SK-N-SH (cell line): ENCODE measurements at regions not wholly inside any gene's neighbourhood (a gene's known extent, or its start where the extent isn't known, plus 50 kb on each side); places are given as distances from the start of the nearest gene placed in this dataset.

Experiments
- CTCF ChIA-PET: fragments of 300-600, 350-600 bp; formaldehyde crosslinking; extraction: SDS; loops from one replicate; lab custom pipeline; 2021; lab: Yijun Ruan, JAX
- POLR2A ChIA-PET: fragments of 350-600 bp; sonication (Branson Sonifier 250); formaldehyde crosslinking; extraction: SDS; loops from one replicate; lab custom pipeline; 2020; ENCODE audit warnings: antibody characterized with exemption, inconsistent platforms; lab: Yijun Ruan, JAX
- DNase-seq: peaks from one replicate; pipeline ENCODE4 v3.0.0; 2012
- H2AFZ ChIP-seq: fragments of 200-600 bp; sonication (generic); 2 replicates; pipeline ENCODE4 v1.8.1; 2016; ENCODE audit warnings: antibody characterized with exemption, mild to moderate bottlenecking, low read depth
- H3F3A ChIP-seq: fragments of 200-600 bp; sonication (generic); replicated peaks from 2 replicates; pipeline ENCODE3; 2016; ENCODE audit warnings: antibody characterized with exemption, mild to moderate bottlenecking; ENCODE audit not compliant: insufficient read depth
- H3K27ac ChIP-seq, 2 experiments: fragments of 200-500 bp in 1 of 2; fragments of 200-600 bp in 1 of 2; sonication (Bioruptor generic) in 1 of 2; sonication (generic), shearing (Covaris generic) in 1 of 2; 2 replicates each; pipeline versions ENCODE4 v1.5.1 to v1.6.1; 2014 to 2016; ENCODE audit warnings: low read depth in 2 of 2, inconsistent platforms in 1 of 2, low read length in 1 of 2, mild to moderate bottlenecking in 1 of 2, mixed read lengths in 1 of 2
- H3K27me3 ChIP-seq: fragments of 200-600 bp; sonication (generic), shearing (Covaris generic); 2 replicates; pipeline ENCODE4 v1.6.1; 2016; ENCODE audit warnings: mixed run types; ENCODE audit not compliant: insufficient read depth
- H3K36me3 ChIP-seq, 2 experiments: fragments of 200-500 bp in 1 of 2; fragments of 200-600 bp in 1 of 2; sonication (Bioruptor generic) in 1 of 2; sonication (generic) in 1 of 2; replicated peaks in 1 of 2; 2 replicates each; pipeline versions ENCODE3 to v1.5.1; 2014 to 2016; ENCODE audit warnings: low read length in 1 of 2, mild to moderate bottlenecking in 1 of 2; ENCODE audit not compliant: insufficient read depth in 2 of 2, control insufficient read depth in 1 of 2
- H3K4me1 ChIP-seq, 2 experiments: fragments of 200-500 bp in 1 of 2; fragments of 200-600 bp in 1 of 2; sonication (Bioruptor generic) in 1 of 2; sonication (generic), shearing (Covaris generic) in 1 of 2; 2 replicates each; pipeline versions ENCODE4 v1.5.1 to v1.6.1; 2014 to 2016; ENCODE audit warnings: low read depth in 1 of 2, low read length in 1 of 2, mixed run types in 1 of 2; ENCODE audit not compliant: insufficient read depth in 2 of 2, control insufficient read depth in 1 of 2
- H3K4me2 ChIP-seq: fragments of 200-600 bp; sonication (generic), shearing (Covaris generic); 2 replicates; pipeline ENCODE4 v1.6.1; 2017; ENCODE audit warnings: mixed run types
- H3K4me3 ChIP-seq, 2 experiments: fragments of 200-500 bp in 1 of 2; fragments of 200-600 bp in 1 of 2; sonication (Bioruptor generic) in 1 of 2; sonication (generic), shearing (Covaris generic) in 1 of 2; 2 replicates each; pipeline versions ENCODE4 v1.5.1 to v1.8.1; 2014 to 2016; ENCODE audit warnings: low read depth in 2 of 2, inconsistent platforms in 1 of 2, low read length in 1 of 2, mild to moderate bottlenecking in 1 of 2, mixed read lengths in 1 of 2, moderate library complexity in 1 of 2
- H3K79me2 ChIP-seq: fragments of 200-600 bp; sonication (generic); 2 replicates; pipeline ENCODE4 v1.8.1; 2017; ENCODE audit warnings: mild to moderate bottlenecking; ENCODE audit not compliant: insufficient read depth
- H3K9ac ChIP-seq: fragments of 200-600 bp; sonication (generic); 2 replicates; pipeline ENCODE4 v1.6.1; 2017; ENCODE audit warnings: mixed run types
- H3K9me2 ChIP-seq: fragments of 200-600 bp; sonication (generic); 2 replicates; pipeline ENCODE4 v1.6.1; 2017; ENCODE audit warnings: mixed run types
- H3K9me3 ChIP-seq: fragments of 200-600 bp; sonication (generic); 2 replicates; pipeline ENCODE4 v1.6.1; 2017; ENCODE audit warnings: mixed run types, mild to moderate bottlenecking, moderate library complexity
- H4K20me1 ChIP-seq: fragments of 200-600 bp; sonication (generic); 2 replicates; pipeline ENCODE4 v1.6.1; 2017; ENCODE audit warnings: mild to moderate bottlenecking, mixed run types; ENCODE audit not compliant: insufficient read depth
- EP300 ChIP-seq, 2 experiments: IDR thresholded peaks; 2 replicates each; pipeline versions ENCODE4 v1.4.0 to v1.6.1; 2012; ENCODE audit warnings: borderline replicate concordance in 1 of 2, low read depth in 1 of 2, low read length in 1 of 2
- FOXJ3 ChIP-seq: sonication (generic); formaldehyde crosslinking; IDR thresholded peaks from 2 replicates; pipeline ENCODE4 v1.5.1; 2020; ENCODE audit warnings: mild to moderate bottlenecking, missing genetic modification reagents
- GABPA ChIP-seq: IDR thresholded peaks from 2 replicates; pipeline ENCODE4 v1.4.0; 2012; ENCODE audit warnings: low read depth, mild to moderate bottlenecking
- MEF2A ChIP-seq: IDR thresholded peaks from 2 replicates; pipeline ENCODE4 v1.4.0; 2012; ENCODE audit warnings: low read depth, borderline replicate concordance
- RAD21 ChIP-seq: IDR thresholded peaks from 2 replicates; pipeline ENCODE4 v1.6.1; 2012; ENCODE audit warnings: mild to moderate bottlenecking, low read length
- RCOR1 ChIP-seq: fragments of 150-350 bp; IDR thresholded peaks from 2 replicates; pipeline ENCODE4 v1.6.1; 2017; ENCODE audit warnings: antibody characterized with exemption, low read length
- REST ChIP-seq: IDR thresholded peaks from 2 replicates; pipeline ENCODE4 v1.6.1; 2012; ENCODE audit warnings: mild to moderate bottlenecking, low read depth, low read length, moderate library complexity
- SIN3A ChIP-seq: IDR thresholded peaks from 2 replicates; pipeline ENCODE4 v1.6.1; 2012; ENCODE audit warnings: low read depth, mild to moderate bottlenecking, low read length, moderate library complexity, borderline replicate concordance
- TCF12 ChIP-seq: IDR thresholded peaks from 2 replicates; pipeline ENCODE4 v1.4.0; 2012
- USF2 ChIP-seq: fragments of 150-350 bp; IDR thresholded peaks from 2 replicates; pipeline ENCODE4 v1.6.1; 2017; ENCODE audit warnings: antibody characterized with exemption, low read length, low read depth, borderline replicate concordance
- WGBS: methylation state at CpG from one replicate; pipeline ENCODE4 v1.1.6; 2017; ENCODE audit warnings: low lambda C conversion rate; 5-methylcytosine and 5-hydroxymethylcytosine counted together

GRCh38 chr5:53288511-53288910, 179.0 kb upstream of the MOCS2 start:
- no peaks in the 10 kb centered on the region for H4K20me1 ChIP-seq
- H3K79me2 ChIP-seq, result no peaks in the 10 kb centered on the region
- H3F3A ChIP-seq, result peaks cover 4% of the 10 kb centered on the region
- no peak for DNase-seq
- H3K36me3 ChIP-seq, result peaks cover 0 to under 1% of the 10 kb centered on the region in 2 experiments
- H2AFZ ChIP-seq, result no peak overlapping the region
- H3K27me3 ChIP-seq, result no peaks in the 10 kb centered on the region
- no peaks in the 10 kb centered on the region for H3K9me2 ChIP-seq
- 0 out of 2 replicates have a peak, but pooled peaks cover 5% of the 10 kb centered on the region for H3K9me3 ChIP-seq
- no peak overlapping the region for H3K9ac ChIP-seq
- H3K4me1 ChIP-seq, result 0 out of 4 replicates have a peak, but pooled peaks cover 0 to 6% of the 10 kb centered on the region in 2 experiments
- no peak overlapping the region for H3K4me2 ChIP-seq
- no peak overlapping the region for H3K4me3 ChIP-seq
- POLR2A ChIA-PET, result no interaction called here
- CTCF ChIA-PET, result no interaction called here
- no peak for TF ChIP-seq RAD21
- TF ChIP-seq MEF2A, result no peak
- TF ChIP-seq RCOR1, result no peak
- H3K27ac ChIP-seq, result no peak overlapping the region

- Histone ChIP-seq H3K27me3 (no peaks in the 10 kb centered on the region), H3K27ac (no peak overlapping the region), H3K4me1 (0 out of 4 replicates have a peak, but pooled peaks cover 0 to 6% of the 10 kb centered on the region in 2 experiments), H3F3A (peaks cover 4% of the 10 kb centered on the region), H3K4me3 (no peak overlapping the region), H3K4me2 (no peak overlapping the region), H4K20me1 (no peaks in the 10 kb centered on the region), H3K9me2 (no peaks in the 10 kb centered on the region), H3K9ac (no peak overlapping the region), H3K9me3 (no peaks in the 10 kb centered on the region), H2AFZ (no peak overlapping the region)
- CTCF ChIA-PET, result no interaction called here
- POLR2A ChIA-PET, result no interaction called here
- 64% methylated on average over 4 of the region's 4 CpGs for WGBS
- no peak for DNase-seq
- TF ChIP-seq GABPA (no peak), USF2 (no peak), EP300 (IDR thresholded peaks at IDR 0.05; ENCODE audit: borderline replicate concordance in 1 of 2, low read depth in 1 of 2, low read length in 1 of 2) (no peak), TCF12 (no peak), SIN3A (no peak), FOXJ3 (CRISPR knock-in tag) (no peak), REST (no peak)
- TF ChIP-seq, all 33 proteins: peak for 0
- Histone ChIP-seq H3K36me3 (no peaks in the 10 kb centered on the region), H3K79me2 (no peaks in the 10 kb centered on the region)
Observed at GRCh38 chr5:53291047-53291446, 181.5 kb upstream of the MOCS2 start.
